ENCODE measurements at regions not wholly inside any gene's neighbourhood (a gene's known extent, or its start where the extent isn't known, plus 50 kb on each side); places are given as distances from the start of the nearest gene placed in this dataset.

DNA sequence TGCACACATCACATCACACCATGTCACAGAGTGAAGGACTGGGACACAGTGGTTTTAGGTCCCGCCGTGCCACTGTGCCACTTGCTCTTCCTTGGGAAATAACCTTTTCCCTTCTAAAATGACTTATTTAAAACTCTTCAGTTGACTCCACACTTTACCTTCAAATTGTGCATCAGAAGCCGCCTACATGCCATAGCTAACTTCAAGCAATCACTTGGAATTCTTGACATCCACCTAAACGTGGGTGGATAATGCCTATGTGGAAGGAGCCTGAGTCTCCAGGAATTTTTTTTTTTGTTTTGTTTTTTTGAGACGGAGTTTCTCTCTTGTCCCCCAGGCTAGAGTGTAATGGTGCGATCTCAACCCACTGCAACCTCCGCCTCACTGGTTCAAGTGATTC lies 777.4 kb upstream of the TENM3 start:
- TF ChIP-seq POLR2A (IDR thresholded peaks at IDR 0.05; ENCODE audit: low read depth, low read length), result no peak
- no peak for TF ChIP-seq BHLHE40 (IDR thresholded peaks at IDR 0.05; ENCODE audit: low read depth, low read length)
- no peak for TF ChIP-seq MAZ (IDR thresholded peaks at IDR 0.05; ENCODE audit: borderline replicate concordance, low read depth, low read length)
- TF ChIP-seq, protein P1, sequence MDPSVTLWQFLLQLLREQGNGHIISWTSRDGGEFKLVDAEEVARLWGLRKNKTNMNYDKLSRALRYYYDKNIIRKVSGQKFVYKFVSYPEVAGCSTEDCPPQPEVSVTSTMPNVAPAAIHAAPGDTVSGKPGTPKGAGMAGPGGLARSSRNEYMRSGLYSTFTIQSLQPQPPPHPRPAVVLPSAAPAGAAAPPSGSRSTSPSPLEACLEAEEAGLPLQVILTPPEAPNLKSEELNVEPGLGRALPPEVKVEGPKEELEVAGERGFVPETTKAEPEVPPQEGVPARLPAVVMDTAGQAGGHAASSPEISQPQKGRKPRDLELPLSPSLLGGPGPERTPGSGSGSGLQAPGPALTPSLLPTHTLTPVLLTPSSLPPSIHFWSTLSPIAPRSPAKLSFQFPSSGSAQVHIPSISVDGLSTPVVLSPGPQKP (IDR thresholded peaks at IDR 0.05; ENCODE audit: borderline replicate concordance, low read depth, low read length), result no peak
- TF ChIP-seq CHD1 (IDR thresholded peaks at IDR 0.05; ENCODE audit: low read depth, low read length), result no peak
- no peak overlapping the region for H3K14ac ChIP-seq (replicated peaks; ENCODE audit: low read depth, low read length)
- no peak overlapping the region for H3K27ac ChIP-seq (ENCODE audit: insufficient read depth, low read length)
- no peak overlapping the region for H3K4me2 ChIP-seq (ENCODE audit: low read depth, low read length)
- ChIA-PET POLR2A (ENCODE audit: unreplicated experiment) (no interaction called here), CTCF (no interaction called here)
- no peak overlapping the region for H3K18ac ChIP-seq (ENCODE audit: low read depth, low read length)
- H2BK5ac ChIP-seq (ENCODE audit: low read depth, low read length, poor library complexity, severe bottlenecking), result no peak overlapping the region
- no peaks in the 10 kb centered on the region for H3K4me1 ChIP-seq (ENCODE audit: control insufficient read depth, insufficient read depth, low read length)
- in situ Hi-C loops (cut with MboI; ENCODE audit: low sequenced_read_pairs) (no loop called here), intact Hi-C loops (cut with micrococcal nuclease) (no loop called here), dilution Hi-C loops (cut with HindIII; ENCODE audit: low sequenced_read_pairs, unreplicated experiment) (no loop called here)
- H3K9me1 ChIP-seq (ENCODE audit: insufficient read depth, low read length), result no peaks in the 10 kb centered on the region
- H4K20me1 ChIP-seq (ENCODE audit: insufficient read depth, low read length), result no peaks in the 10 kb centered on the region
- ATAC-seq (ENCODE audit: low read depth) (no peak), DNase-seq (no peak)
- no peaks in the 10 kb centered on the region for H3K27me3 ChIP-seq (ENCODE audit: control insufficient read depth, insufficient read depth, low read length)
- H2AFZ ChIP-seq (replicated peaks; ENCODE audit: low read length, poor library complexity), result no peak overlapping the region
- H3K36me3 ChIP-seq (ENCODE audit: control insufficient read depth, insufficient read depth, low read length), result no peaks in the 10 kb centered on the region
- H2BK20ac ChIP-seq (ENCODE audit: low read depth, low read length), result no peak overlapping the region
- no peaks in the 10 kb centered on the region for H3K9me3 ChIP-seq (ENCODE audit: control insufficient read depth, insufficient read depth, low read length)
- H2BK15ac ChIP-seq (ENCODE audit: low read depth, low read length), result no peak overlapping the region
- no peak overlapping the region for H2AK5ac ChIP-seq (ENCODE audit: low read depth, low read length)
- WGBS, 2 experiments (ENCODE audit: extremely low coverage in 2 of 2, insufficient read length in 1 of 2), result no CpG with 5 or more reads among the region's 7 CpGs
- H3K23ac ChIP-seq (ENCODE audit: low read depth, low read length), result no peak overlapping the region
- no peaks in the 10 kb centered on the region for H3K79me1 ChIP-seq (ENCODE audit: low read depth in 1 of 2, low read length in 2 of 2)
- H3K9ac ChIP-seq (ENCODE audit: low read depth, low read length), result no peak overlapping the region
- H3K4me3 ChIP-seq (ENCODE audit: insufficient read depth, low read depth, low read length), result no peak overlapping the region
- no peak overlapping the region for H2AK9ac ChIP-seq (replicated peaks; ENCODE audit: low read depth, low read length, poor library complexity)
- no peak overlapping the region for H4K5ac ChIP-seq (ENCODE audit: low read depth, low read length)
- H2BK120ac ChIP-seq (ENCODE audit: low read depth, low read length), result no peak overlapping the region
- no peak overlapping the region for H3K56ac ChIP-seq (ENCODE audit: extremely low read depth, insufficient read depth, low read length)
- no peak overlapping the region for H4K8ac ChIP-seq (ENCODE audit: low read depth in 2 of 2, low read length in 2 of 2)
- H4K91ac ChIP-seq (ENCODE audit: insufficient read depth, low read depth, low read length), result no peak overlapping the region
- no TSS peak for BruUV-seq (replicated peaks)
- no peak overlapping the region for H3K4ac ChIP-seq (ENCODE audit: low read depth, low read length)

Data from IMR-90 (cell line).